ENCODE measurements at regions not wholly inside any gene's neighbourhood (a gene's known extent, or its start where the extent isn't known, plus 50 kb on each side); places are given as distances from the start of the nearest gene placed in this dataset.

- TF ChIP-seq EZH2 (IDR thresholded peaks at IDR 0.05; ENCODE audit: low read length, missing control alignments) (no peak), CTCF (conservative IDR thresholded peaks at IDR 0.05 in 1 of 2, IDR thresholded peaks at IDR 0.05 in 1 of 2; ENCODE audit: low read depth in 1 of 2, low read length in 2 of 2) (no peak)
Observed at GRCh38 chr5:158203261-158203660, 344.3 kb upstream of the CLINT1 start.
